WTC11 (cell line): ENCODE measurements at regions not wholly inside any gene's neighbourhood (a gene's known extent, or its start where the extent isn't known, plus 50 kb on each side); places are given as distances from the start of the nearest gene placed in this dataset.

Source experiments
- E2F4 ChIP-seq: sonication (generic); formaldehyde crosslinking; IDR thresholded peaks from 2 replicates; pipeline ENCODE4 v1.8.1; 2022; ENCODE audit warnings: low read depth, mild to moderate bottlenecking, moderate library complexity, missing genetic modification reagents, borderline replicate concordance
- MXD4 ChIP-seq: fragments of 250-450 bp; sonication (Bioruptor Pico); IDR thresholded peaks from 2 replicates; pipeline ENCODE4 v1.8.0; 2021; ENCODE audit warnings: mild to moderate bottlenecking, moderate library complexity, borderline replicate concordance
- NFYB ChIP-seq: sonication (generic); formaldehyde crosslinking; conservative IDR thresholded peaks from 2 replicates; pipeline ENCODE4 v1.8.0; 2022; ENCODE audit warnings: low read depth, missing genetic modification reagents
- ZNF138 ChIP-seq: sonication (generic); formaldehyde crosslinking; conservative IDR thresholded peaks from 2 replicates; pipeline ENCODE4 v1.8.1; 2022; ENCODE audit warnings: mild to moderate bottlenecking, moderate library complexity, missing genetic modification reagents
- TF ChIP-seq, protein P1 (sequence below): fragments of 200-600 bp; IDR thresholded peaks from 2 replicates; pipeline ENCODE4 v1.8.0; 2022; ENCODE audit warnings: antibody characterized with exemption

- TF ChIP-seq MXD4 (no peak), NFYB (CRISPR knock-in tag) (no peak), E2F4 (CRISPR knock-in tag) (no peak), ZNF138 (CRISPR knock-in tag) (no peak)
- TF ChIP-seq, protein P1, sequence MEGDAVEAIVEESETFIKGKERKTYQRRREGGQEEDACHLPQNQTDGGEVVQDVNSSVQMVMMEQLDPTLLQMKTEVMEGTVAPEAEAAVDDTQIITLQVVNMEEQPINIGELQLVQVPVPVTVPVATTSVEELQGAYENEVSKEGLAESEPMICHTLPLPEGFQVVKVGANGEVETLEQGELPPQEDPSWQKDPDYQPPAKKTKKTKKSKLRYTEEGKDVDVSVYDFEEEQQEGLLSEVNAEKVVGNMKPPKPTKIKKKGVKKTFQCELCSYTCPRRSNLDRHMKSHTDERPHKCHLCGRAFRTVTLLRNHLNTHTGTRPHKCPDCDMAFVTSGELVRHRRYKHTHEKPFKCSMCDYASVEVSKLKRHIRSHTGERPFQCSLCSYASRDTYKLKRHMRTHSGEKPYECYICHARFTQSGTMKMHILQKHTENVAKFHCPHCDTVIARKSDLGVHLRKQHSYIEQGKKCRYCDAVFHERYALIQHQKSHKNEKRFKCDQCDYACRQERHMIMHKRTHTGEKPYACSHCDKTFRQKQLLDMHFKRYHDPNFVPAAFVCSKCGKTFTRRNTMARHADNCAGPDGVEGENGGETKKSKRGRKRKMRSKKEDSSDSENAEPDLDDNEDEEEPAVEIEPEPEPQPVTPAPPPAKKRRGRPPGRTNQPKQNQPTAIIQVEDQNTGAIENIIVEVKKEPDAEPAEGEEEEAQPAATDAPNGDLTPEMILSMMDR: no peak
Measured at GRCh38 chr5:175797521-175798038, 73.8 kb upstream of the CPLX2 start.
